Bronchial epithelial cell (primary cell): ENCODE measurements at regions not wholly inside any gene's neighbourhood (a gene's known extent, or its start where the extent isn't known, plus 50 kb on each side); places are given as distances from the start of the nearest gene placed in this dataset.

ENCODE experiments used
- DNase-seq: peaks from one replicate; pipeline ENCODE4 v3.0.0-alpha.2; 2010; ENCODE audit warnings: low read depth
- FAIRE-seq: peaks from 2 replicates; lab custom pipeline; 2011; peaks lifted over from hg19 to GRCh38; lab: Jason Lieb, UNC
- H3K27me3 ChIP-seq: 2 replicates; pipeline ENCODE4 v1.5.1; 2011; ENCODE audit warnings: low read length; ENCODE audit not compliant: control insufficient read depth, insufficient read depth
- H3K36me3 ChIP-seq: 2 replicates; pipeline ENCODE4 v1.5.1; 2011; ENCODE audit warnings: low read length; ENCODE audit not compliant: control insufficient read depth, insufficient read depth
- H3K4me3 ChIP-seq: 2 replicates; pipeline ENCODE4 v1.5.1; 2011; ENCODE audit warnings: mild to moderate bottlenecking, low read depth, low read length, control low read depth
- TF ChIP-seq, protein P1 (sequence below): IDR thresholded peaks from 2 replicates; pipeline ENCODE4 v1.5.1; 2011; ENCODE audit warnings: mild to moderate bottlenecking, moderate library complexity, low read length, control low read depth, inconsistent platforms; ENCODE audit not compliant: insufficient read depth, severe bottlenecking

DNA sequence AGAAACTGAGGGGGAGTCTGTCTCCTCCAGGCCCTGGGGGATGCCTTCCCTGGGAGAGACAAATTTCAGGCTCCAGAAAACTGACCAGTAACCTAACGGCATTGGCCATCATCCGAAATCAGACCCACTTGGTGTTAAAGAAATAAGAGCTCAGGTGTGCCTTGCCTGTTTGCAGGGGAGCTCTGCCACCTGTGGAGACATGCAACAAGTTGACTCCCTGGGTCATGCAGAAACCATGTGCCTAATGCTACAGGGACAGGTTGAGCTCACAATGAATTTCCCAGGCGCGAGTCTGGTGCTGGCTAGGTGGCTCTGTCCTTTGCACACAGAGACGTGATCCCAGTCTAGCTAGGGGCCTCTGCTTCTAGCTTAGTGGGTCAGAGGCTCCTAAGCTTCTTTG is 95.8 kb upstream of the KIT start:
- no peak for FAIRE-seq
- DNase-seq = no peak
- H3K27me3 ChIP-seq = no peaks in the 10 kb centered on the region
- H3K4me3 ChIP-seq = no peak overlapping the region
- TF ChIP-seq, protein P1, sequence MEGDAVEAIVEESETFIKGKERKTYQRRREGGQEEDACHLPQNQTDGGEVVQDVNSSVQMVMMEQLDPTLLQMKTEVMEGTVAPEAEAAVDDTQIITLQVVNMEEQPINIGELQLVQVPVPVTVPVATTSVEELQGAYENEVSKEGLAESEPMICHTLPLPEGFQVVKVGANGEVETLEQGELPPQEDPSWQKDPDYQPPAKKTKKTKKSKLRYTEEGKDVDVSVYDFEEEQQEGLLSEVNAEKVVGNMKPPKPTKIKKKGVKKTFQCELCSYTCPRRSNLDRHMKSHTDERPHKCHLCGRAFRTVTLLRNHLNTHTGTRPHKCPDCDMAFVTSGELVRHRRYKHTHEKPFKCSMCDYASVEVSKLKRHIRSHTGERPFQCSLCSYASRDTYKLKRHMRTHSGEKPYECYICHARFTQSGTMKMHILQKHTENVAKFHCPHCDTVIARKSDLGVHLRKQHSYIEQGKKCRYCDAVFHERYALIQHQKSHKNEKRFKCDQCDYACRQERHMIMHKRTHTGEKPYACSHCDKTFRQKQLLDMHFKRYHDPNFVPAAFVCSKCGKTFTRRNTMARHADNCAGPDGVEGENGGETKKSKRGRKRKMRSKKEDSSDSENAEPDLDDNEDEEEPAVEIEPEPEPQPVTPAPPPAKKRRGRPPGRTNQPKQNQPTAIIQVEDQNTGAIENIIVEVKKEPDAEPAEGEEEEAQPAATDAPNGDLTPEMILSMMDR = no peak
- no peaks in the 10 kb centered on the region for H3K36me3 ChIP-seq

DNA sequence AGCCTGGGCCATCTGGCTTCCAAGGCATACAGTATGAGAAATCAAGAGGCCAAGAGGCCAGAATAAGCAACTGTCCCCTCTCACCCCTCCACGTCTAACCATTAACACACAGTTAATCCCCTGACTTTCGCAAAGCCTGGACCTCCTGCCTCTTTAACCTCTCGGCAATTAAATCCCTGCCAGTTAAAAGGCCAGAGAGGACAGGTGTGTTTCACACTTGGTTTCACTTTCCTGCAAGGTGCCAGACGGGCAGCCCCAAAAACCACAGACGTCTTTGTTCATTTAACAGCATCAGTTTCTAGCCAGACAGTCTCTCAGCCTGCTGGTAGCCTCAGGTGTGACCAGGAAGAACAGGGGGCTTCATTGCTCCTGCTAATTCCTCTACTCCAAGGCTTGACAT is 91.1 kb upstream of the KIT start:
- DNase-seq (no peak), FAIRE-seq (no peak)
- Histone ChIP-seq H3K27me3 (no peaks in the 10 kb centered on the region), H3K36me3 (no peaks in the 10 kb centered on the region), H3K4me3 (no peak overlapping the region)
- TF ChIP-seq, protein P1 = no peak

DNA sequence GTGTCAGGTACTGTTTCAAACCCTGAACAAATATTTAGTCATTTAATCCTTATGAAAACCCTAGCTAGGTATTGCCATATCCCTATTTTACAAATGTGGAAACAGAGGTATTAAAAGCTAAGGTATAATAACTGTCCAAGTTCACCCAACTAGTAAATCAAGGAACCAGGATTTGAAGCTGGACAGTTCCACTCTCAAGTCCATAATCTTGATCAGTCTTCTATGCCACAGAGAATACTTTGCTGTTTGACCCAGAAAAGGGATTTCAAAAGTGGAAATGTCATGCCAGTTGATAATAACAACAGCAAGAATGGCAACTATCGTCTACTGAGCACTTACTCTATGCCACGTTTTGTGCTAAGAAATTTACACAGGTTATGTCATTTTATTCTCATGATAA is 90.4 kb upstream of the KIT start:
- TF ChIP-seq, protein P1 = no peak
- Histone ChIP-seq H3K36me3 (no peaks in the 10 kb centered on the region), H3K27me3 (no peaks in the 10 kb centered on the region), H3K4me3 (no peak overlapping the region)
- FAIRE-seq = no peak
- DNase-seq = no peak

DNA sequence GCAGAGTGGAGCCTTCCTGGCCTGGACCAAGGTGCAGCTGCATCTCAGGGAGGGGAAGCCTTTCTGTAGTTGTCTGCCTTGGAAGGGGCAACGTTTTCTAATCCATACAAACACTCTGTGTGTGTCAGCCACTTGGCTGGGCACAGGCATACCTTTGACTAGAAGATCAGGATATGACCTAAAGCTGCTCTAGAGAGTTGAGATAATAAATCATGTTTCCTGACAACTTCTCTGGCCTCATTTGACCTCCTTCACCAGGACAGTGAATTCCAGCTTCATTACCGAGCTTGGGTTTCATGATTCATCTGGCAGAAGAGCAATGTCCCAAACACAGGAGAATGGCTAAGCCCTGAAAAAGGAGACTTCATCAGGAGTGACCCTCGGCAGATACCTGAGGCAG is 89.6 kb upstream of the KIT start:
- Histone ChIP-seq H3K4me3 (no peak overlapping the region), H3K27me3 (no peaks in the 10 kb centered on the region), H3K36me3 (no peaks in the 10 kb centered on the region)
- peak; percentile 8 for DNase-seq
- FAIRE-seq = peak; percentile 82
- TF ChIP-seq, protein P1 = no peak

DNA sequence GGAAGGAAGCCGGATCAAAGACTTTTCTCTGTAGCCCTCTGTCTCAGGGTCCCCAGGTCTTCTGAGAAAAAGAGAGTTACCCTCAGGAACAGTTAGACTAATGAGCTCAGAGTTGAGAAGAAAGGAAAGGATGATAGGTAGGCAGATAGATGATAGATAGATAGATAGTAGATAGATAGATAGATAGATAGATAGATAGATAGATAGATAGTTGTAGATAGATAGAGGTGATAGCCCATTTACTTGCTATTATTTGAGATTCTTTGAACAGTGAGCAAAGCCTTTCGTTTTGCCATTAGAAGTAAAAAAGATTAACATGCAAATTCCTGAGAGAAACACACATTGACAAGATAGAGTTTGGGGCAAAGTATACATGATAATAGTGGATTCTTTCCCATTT is 86.9 kb upstream of the KIT start:
- FAIRE-seq (no peak), DNase-seq (no peak)
- Histone ChIP-seq H3K27me3 (no peaks in the 10 kb centered on the region), H3K4me3 (no peak overlapping the region), H3K36me3 (no peaks in the 10 kb centered on the region)
- TF ChIP-seq, protein P1 = no peak

DNA sequence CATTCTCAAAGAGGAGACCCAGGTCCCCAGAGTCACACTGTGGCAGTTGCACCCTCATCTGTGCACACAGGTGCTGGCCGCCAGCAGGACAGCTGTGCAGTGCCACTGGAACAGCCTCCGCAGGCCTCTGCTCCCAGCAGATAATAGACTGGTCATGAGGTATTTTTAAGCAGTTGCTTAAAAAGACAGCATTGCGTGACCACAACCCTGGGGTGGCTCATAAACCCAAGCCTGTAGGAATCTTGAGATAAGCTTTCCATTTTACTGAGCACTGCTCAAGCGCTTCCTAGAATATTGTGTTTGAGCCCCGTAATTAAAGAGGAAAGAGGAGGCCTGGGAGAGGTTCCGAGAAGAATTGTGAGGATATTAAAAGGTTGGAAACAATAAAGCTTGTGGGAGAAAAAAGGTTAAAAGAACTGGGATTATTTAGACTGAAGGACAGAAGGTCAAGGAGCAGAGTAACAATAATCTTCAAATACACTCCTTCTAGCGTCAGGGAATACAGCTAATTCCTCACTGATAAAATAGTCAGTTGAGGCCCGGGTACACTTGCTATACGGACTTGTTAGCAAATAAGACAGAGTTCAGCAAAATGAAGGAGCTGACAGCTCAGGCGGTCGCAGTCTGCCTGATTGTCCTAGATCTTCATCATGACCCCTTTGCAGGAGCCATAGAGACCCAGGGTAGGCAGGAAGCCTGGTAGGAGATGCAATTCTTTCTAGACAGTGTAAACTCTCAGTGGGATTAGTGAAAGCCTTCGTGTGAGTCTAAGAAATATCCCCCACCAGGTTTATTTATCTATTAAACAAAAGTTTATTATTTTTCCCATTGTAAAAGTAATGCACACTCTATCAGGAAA is 86.2 kb upstream of the KIT start:
- no peak overlapping the region for H3K4me3 ChIP-seq
- TF ChIP-seq, protein P1 = no peak
- no peak for FAIRE-seq
- no peaks in the 10 kb centered on the region for H3K36me3 ChIP-seq
- no peaks in the 10 kb centered on the region for H3K27me3 ChIP-seq
- no peak for DNase-seq
